IMR-90 (cell line): ENCODE measurements at regions not wholly inside any gene's neighbourhood (a gene's known extent, or its start where the extent isn't known, plus 50 kb on each side); places are given as distances from the start of the nearest gene placed in this dataset.

ENCODE experiments used
- ATAC-seq: fragments of 200-7000 bp; cut with Tn5 transposase; 2 replicates; pipeline ENCODE4 v1.9.1; 2020; ENCODE audit warnings: low read depth, mild to moderate bottlenecking, moderate library complexity
- BruUV-seq: library from RNA; stranded (reverse); fragments of 400-500 nt; replicated peaks from 2 replicates; lab custom pipeline; 2021; lab: Mats Ljungman, UMichigan
- CTCF ChIA-PET: fragments of 300-600 bp; formaldehyde crosslinking; extraction: SDS; loops from one replicate; lab custom pipeline; 2021; ENCODE audit warnings: antibody characterized with exemption; lab: Yijun Ruan, JAX
- POLR2A ChIA-PET: fragments of 300-600 bp; sonication (Branson Sonifier 250); formaldehyde crosslinking; loops from one replicate; lab custom pipeline; 2022; ENCODE audit warnings: antibody characterized with exemption; ENCODE audit not compliant: unreplicated experiment; lab: Charles Lee
- DNase-seq: peaks from one replicate; pipeline ENCODE4 v3.0.0; 2013
- H2AFZ ChIP-seq: replicated peaks from 2 replicates; pipeline ENCODE3; 2013; ENCODE audit warnings: low read length, mild to moderate bottlenecking; ENCODE audit not compliant: poor library complexity
- H2AK5ac ChIP-seq: 2 replicates; pipeline ENCODE4 v1.6.1; 2013; ENCODE audit warnings: low read depth, low read length, inconsistent platforms
- H2AK9ac ChIP-seq: replicated peaks from 2 replicates; pipeline ENCODE3; 2013; ENCODE audit warnings: mild to moderate bottlenecking, low read depth, low read length, moderate library complexity; ENCODE audit not compliant: poor library complexity
- H2BK120ac ChIP-seq: 2 replicates; pipeline ENCODE4 v1.6.1; 2013; ENCODE audit warnings: low read depth, low read length, inconsistent platforms
- H2BK15ac ChIP-seq: 3 replicates; pipeline ENCODE4 v1.6.1; 2013; ENCODE audit warnings: low read depth, low read length, inconsistent platforms
- H2BK20ac ChIP-seq: 2 replicates; pipeline ENCODE4 v1.6.1; 2013; ENCODE audit warnings: low read depth, mild to moderate bottlenecking, inconsistent platforms, low read length, moderate library complexity
- H2BK5ac ChIP-seq: 2 replicates; pipeline ENCODE4 v1.6.1; 2013; ENCODE audit warnings: mild to moderate bottlenecking, low read depth, low read length, inconsistent platforms; ENCODE audit not compliant: poor library complexity, severe bottlenecking
- H3K14ac ChIP-seq: replicated peaks from 2 replicates; pipeline ENCODE4 v1.6.1; 2013; ENCODE audit warnings: low read depth, low read length, inconsistent platforms
- H3K18ac ChIP-seq: 2 replicates; pipeline ENCODE4 v1.6.1; 2013; ENCODE audit warnings: low read depth, low read length, control low read depth
- H3K23ac ChIP-seq: 2 replicates; pipeline ENCODE4 v1.6.1; 2013; ENCODE audit warnings: low read depth, low read length, inconsistent platforms
- H3K27ac ChIP-seq: 2 replicates; pipeline ENCODE4 v1.5.1; 2013; ENCODE audit warnings: mild to moderate bottlenecking, control low read depth, low read length; ENCODE audit not compliant: insufficient read depth
- H3K27me3 ChIP-seq: 2 replicates; pipeline ENCODE4 v1.6.1; 2013; ENCODE audit warnings: low read length; ENCODE audit not compliant: control insufficient read depth, insufficient read depth
- H3K36me3 ChIP-seq: 2 replicates; pipeline ENCODE4 v1.6.1; 2013; ENCODE audit warnings: low read length, mixed read lengths; ENCODE audit not compliant: control insufficient read depth, insufficient read depth
- H3K4ac ChIP-seq: 2 replicates; pipeline ENCODE4 v1.6.1; 2013; ENCODE audit warnings: low read depth, low read length, inconsistent platforms
- H3K4me1 ChIP-seq: 2 replicates; pipeline ENCODE4 v1.6.1; 2013; ENCODE audit warnings: low read length, mixed read lengths; ENCODE audit not compliant: control insufficient read depth, insufficient read depth
- H3K4me2 ChIP-seq: 2 replicates; pipeline ENCODE4 v1.6.1; 2013; ENCODE audit warnings: low read depth, mild to moderate bottlenecking, control low read depth, low read length, moderate library complexity
- H3K4me3 ChIP-seq: 2 replicates; pipeline ENCODE4 v1.5.1; 2013; ENCODE audit warnings: low read depth, mild to moderate bottlenecking, control low read depth, low read length, moderate library complexity; ENCODE audit not compliant: insufficient read depth
- H3K56ac ChIP-seq: 2 replicates; pipeline ENCODE4 v1.6.1; 2013; ENCODE audit warnings: low read length, inconsistent platforms; ENCODE audit not compliant: insufficient read depth; ENCODE audit errors: extremely low read depth
- H3K79me1 ChIP-seq, 2 experiments: 2 replicates each; pipeline ENCODE4 v1.6.1; 2013; ENCODE audit warnings: low read length in 2 of 2, inconsistent platforms in 1 of 2, low read depth in 1 of 2
- H3K9ac ChIP-seq: 2 replicates; pipeline ENCODE4 v1.6.1; 2013; ENCODE audit warnings: low read depth, low read length, control low read depth
- H3K9me1 ChIP-seq: 2 replicates; pipeline ENCODE4 v1.6.1; 2013; ENCODE audit warnings: low read length, inconsistent platforms; ENCODE audit not compliant: insufficient read depth
- H3K9me3 ChIP-seq: 2 replicates; pipeline ENCODE4 v1.6.1; 2013; ENCODE audit warnings: low read length; ENCODE audit not compliant: control insufficient read depth, insufficient read depth
- H4K20me1 ChIP-seq: 2 replicates; pipeline ENCODE4 v1.6.1; 2013; ENCODE audit warnings: low read length, inconsistent platforms; ENCODE audit not compliant: insufficient read depth
- H4K5ac ChIP-seq: 2 replicates; pipeline ENCODE4 v1.6.1; 2013; ENCODE audit warnings: mild to moderate bottlenecking, low read depth, low read length, control low read depth
- H4K8ac ChIP-seq, 2 experiments: 2 replicates each; pipeline ENCODE4 v1.6.1; 2013; ENCODE audit warnings: low read depth in 2 of 2, low read length in 2 of 2, control low read depth in 1 of 2, inconsistent platforms in 1 of 2
- H4K91ac ChIP-seq: 2 replicates; pipeline ENCODE4 v1.6.1; 2013; ENCODE audit warnings: low read depth, low read length, inconsistent platforms; ENCODE audit not compliant: insufficient read depth
- ELK1 ChIP-seq: fragments of 150-350 bp; IDR thresholded peaks from 2 replicates; pipeline ENCODE4 v1.6.1; 2016; ENCODE audit warnings: low read depth, mild to moderate bottlenecking, low read length, moderate library complexity, borderline replicate concordance
- NFE2L2 ChIP-seq: fragments of 150-350 bp; IDR thresholded peaks from 2 replicates; pipeline ENCODE4 v1.6.1; 2016; ENCODE audit warnings: low read depth, mild to moderate bottlenecking, low read length
- RFX5 ChIP-seq: IDR thresholded peaks from 2 replicates; pipeline ENCODE4 v1.8.0; 2012; ENCODE audit warnings: low read depth, mild to moderate bottlenecking, low read length, moderate library complexity
- WGBS, 2 experiments: methylation state at CpG; one replicate each; pipeline versions ENCODE4 v1.1.5 to v1.1.7; 2013; ENCODE audit warnings: missing lambda C conversion rate in 2 of 2; ENCODE audit not compliant: insufficient read length in 1 of 2; ENCODE audit errors: extremely low coverage in 2 of 2; 5-methylcytosine and 5-hydroxymethylcytosine counted together
- dilution Hi-C: fragments of 300-500 bp; cut with HindIII; formaldehyde crosslinking; loops from one replicate; pipeline ENCODE4 v1.14.3; 2018; ENCODE audit warnings: low sequenced_read_pairs; ENCODE audit not compliant: unreplicated experiment
- in situ Hi-C: fragments of 300-500 bp; cut with MboI; formaldehyde crosslinking; loops from 3 replicates; pipeline ENCODE4 v1.14.3; 2019; ENCODE audit warnings: low sequenced_read_pairs, inconsistent platforms, mixed read lengths
- intact Hi-C: fragments of 100-400 bp; cut with micrococcal nuclease; formaldehyde crosslinking; loops from 2 replicates; pipeline ENCODE4 v1.10.0; 2022

- Histone ChIP-seq H2BK120ac (no peak overlapping the region), H2AFZ (no peak overlapping the region), H3K79me1 (no peaks in the 10 kb centered on the region), H3K18ac (no peak overlapping the region), H3K4me1 (no peaks in the 10 kb centered on the region), H3K27ac (no peak overlapping the region), H2BK20ac (no peak overlapping the region), H3K14ac (no peak overlapping the region), H3K56ac (no peak overlapping the region), H3K4me2 (no peak overlapping the region), H4K91ac (no peak overlapping the region), H2BK15ac (no peak overlapping the region), H2AK5ac (no peak overlapping the region), H2AK9ac (no peak overlapping the region), H3K9me3 (no peaks in the 10 kb centered on the region), H3K27me3 (no peaks in the 10 kb centered on the region), H3K9me1 (no peaks in the 10 kb centered on the region), H3K23ac (no peak overlapping the region), H3K36me3 (no peaks in the 10 kb centered on the region), H2BK5ac (no peak overlapping the region), H4K20me1 (no peaks in the 10 kb centered on the region), H4K5ac (no peak overlapping the region), H3K4ac (no peak overlapping the region), H4K8ac (no peak overlapping the region), H3K9ac (no peak overlapping the region), H3K4me3 (no peak overlapping the region)
- DNase-seq: no peak
- in situ Hi-C loops (no loop called here), intact Hi-C loops (no loop called here), dilution Hi-C loops (no loop called here)
- CTCF ChIA-PET: interaction anchor here (1.1 kb wide), 1 partner anchor 24 kb away, joined by 4 read pairs; no protein-coding TSS in a partner anchor
- no TSS peak for BruUV-seq
- no peak for TF ChIP-seq RFX5
- TF ChIP-seq ELK1: no peak
- TF ChIP-seq NFE2L2: no peak
- 38% methylated on average over 2 of the region's 3 CpGs; no CpG with 5 or more reads in 1 of the 2 experiments for WGBS, 2 experiments
- ATAC-seq: no peak
- POLR2A ChIA-PET: interaction anchor here (0.6 kb wide), 1 partner anchor 9 kb away, joined by 4 read pairs; no protein-coding TSS in a partner anchor
These were observed 100.9 kb downstream of the RPS29 start for GRCh38 chr14:49485290-49485689.
